B cell (primary cell): ENCODE measurements at regions not wholly inside any gene's neighbourhood (a gene's known extent, or its start where the extent isn't known, plus 50 kb on each side); places are given as distances from the start of the nearest gene placed in this dataset.
"Not testable (repeated sequence)": the region's sequence is repeated elsewhere in the genome, so short reads cannot be mapped to it uniquely, and the experiment has no call there.

ENCODE experiments used
- ATAC-seq: fragments of 200-7000 bp; cut with Tn5 transposase; one replicate; pipeline ENCODE4 v1.10.0; 2021; ENCODE audit warnings: low read depth, mild to moderate bottlenecking, moderate number of reproducible peaks, moderate library complexity
- CTCF ChIA-PET: fragments of 350-600 bp; sonication (Branson Sonifier 250); formaldehyde crosslinking; loops from one replicate; lab custom pipeline; 2021; ENCODE audit warnings: antibody characterized with exemption, inconsistent platforms; lab: Charles Lee
- POLR2A ChIA-PET: fragments of 350-600 bp; sonication (Branson Sonifier 250); formaldehyde crosslinking; loops from one replicate; lab custom pipeline; 2021; ENCODE audit warnings: antibody characterized with exemption; lab: Charles Lee
- DNase-seq: peaks from one replicate; pipeline ENCODE4 v3.0.0; 2013
- H2AFZ ChIP-seq: 2 replicates; pipeline ENCODE4 v1.6.1; 2012; ENCODE audit warnings: mild to moderate bottlenecking, low read depth, low read length; ENCODE audit not compliant: insufficient read depth, poor library complexity, severe bottlenecking
- H3K27ac ChIP-seq, 2 donors: 1 replicate in 1 of 2; 2 replicates in 1 of 2; pipeline ENCODE4 v1.5.1; 2012 to 2013; ENCODE audit warnings: low read length in 2 of 2, mild to moderate bottlenecking in 2 of 2, moderate library complexity in 1 of 2
- H3K27me3 ChIP-seq, 4 experiments: fragments of 200-600 bp in 1 of 4; sonication (generic) in 1 of 4; replicated peaks in 1 of 4; 1 replicate in 2 of 4; 2 replicates in 2 of 4; pipeline versions ENCODE4 v1.6.1 to v1.7.0; 2013 to 2016; ENCODE audit warnings: low read length in 3 of 4, mild to moderate bottlenecking in 2 of 4, mixed read lengths in 1 of 4, moderate library complexity in 1 of 4; ENCODE audit not compliant: insufficient read depth in 4 of 4, control insufficient read depth in 3 of 4; ENCODE audit errors: control extremely low read depth in 1 of 4
- H3K36me3 ChIP-seq, 2 experiments: replicated peaks in 1 of 2; 1 replicate in 1 of 2; 2 replicates in 1 of 2; pipeline versions ENCODE4 v1.6.1 to v1.7.1; 2013; ENCODE audit warnings: low read length in 1 of 2; ENCODE audit not compliant: insufficient read depth in 2 of 2, control insufficient read depth in 1 of 2; ENCODE audit errors: control extremely low read depth in 1 of 2, extremely low read depth in 1 of 2
- H3K4me1 ChIP-seq, 2 donors: fragments of 200-600 bp in 1 of 2; sonication (generic) in 1 of 2; 1 replicate in 1 of 2; 2 replicates in 1 of 2; pipeline versions ENCODE4 v1.5.1 to v1.6.1; 2013 to 2017; ENCODE audit warnings: low read length in 2 of 2; ENCODE audit not compliant: control insufficient read depth in 2 of 2, insufficient read depth in 2 of 2
- H3K4me2 ChIP-seq: replicated peaks from 2 replicates; pipeline ENCODE3; 2012; ENCODE audit warnings: mild to moderate bottlenecking, low read depth, low read length; ENCODE audit not compliant: poor library complexity, severe bottlenecking
- H3K4me3 ChIP-seq, 5 experiments: fragments of 200-600 bp in 1 of 5; sonication (generic) in 1 of 5; 1 replicate in 3 of 5; 2 replicates in 2 of 5; pipeline versions ENCODE4 v1.5.1 to v1.7.0; 2011 to 2016; ENCODE audit warnings: low read length in 4 of 5, mild to moderate bottlenecking in 4 of 5, low read depth in 2 of 5, control low read depth in 1 of 5, moderate library complexity in 1 of 5; ENCODE audit not compliant: insufficient read depth in 1 of 5; ENCODE audit errors: control extremely low read depth in 1 of 5, extremely low read depth in 1 of 5
- H3K79me2 ChIP-seq: fragments of 200-600 bp; sonication (generic); one replicate; pipeline ENCODE4 v1.6.0; 2016; ENCODE audit warnings: low read length; ENCODE audit not compliant: control insufficient read depth, insufficient read depth
- H3K9ac ChIP-seq: fragments of 200-600 bp; sonication (generic); 2 replicates; pipeline ENCODE4 v1.6.1; 2017; ENCODE audit warnings: mild to moderate bottlenecking, low read length, moderate library complexity
- H3K9me3 ChIP-seq, 3 donors: one replicate each; pipeline versions ENCODE4 v1.6.1 to v1.7.1; 2013; ENCODE audit warnings: low read length in 2 of 3; ENCODE audit not compliant: control insufficient read depth in 2 of 3, insufficient read depth in 1 of 3; ENCODE audit errors: control extremely low read depth in 1 of 3
- H4K20me1 ChIP-seq: 2 replicates; pipeline ENCODE4 v1.6.0; 2012; ENCODE audit warnings: mild to moderate bottlenecking, low read length; ENCODE audit not compliant: insufficient read depth, control insufficient read depth, poor library complexity, severe bottlenecking
- H3K27ac Mint-ChIP-seq: one replicate; pipeline ENCODE4 v1.8.0; 2021; ENCODE audit warnings: mixed read lengths
- H3K27me3 Mint-ChIP-seq: one replicate; pipeline ENCODE4 v1.8.0; 2021; ENCODE audit warnings: mixed read lengths
- H3K4me1 Mint-ChIP-seq: one replicate; pipeline ENCODE4 v1.8.0; 2021; ENCODE audit warnings: mixed read lengths
- H3K4me3 Mint-ChIP-seq: one replicate; pipeline ENCODE4 v1.8.0; 2021; ENCODE audit warnings: mixed read lengths
- H3K9me3 Mint-ChIP-seq: one replicate; pipeline ENCODE4 v1.8.0; 2022; ENCODE audit warnings: mixed read lengths; ENCODE audit not compliant: insufficient read depth
- CTCF ChIP-seq: fragments of 200-600 bp; IDR thresholded peaks from one replicate; pipeline ENCODE4 v1.8.0; 2022; ENCODE audit warnings: antibody characterized with exemption, mild to moderate bottlenecking
- EZH2 ChIP-seq: IDR thresholded peaks from 2 replicates; pipeline ENCODE4 v1.6.1; 2012; ENCODE audit warnings: borderline replicate concordance, low read depth, mild to moderate bottlenecking, moderate library complexity, low read length; ENCODE audit not compliant: insufficient read depth, poor library complexity, severe bottlenecking
- WGBS: methylation state at CpG from one replicate; pipeline ENCODE4 v1.1.5; 2013; ENCODE audit warnings: missing lambda C conversion rate; ENCODE audit not compliant: insufficient coverage; 5-methylcytosine and 5-hydroxymethylcytosine counted together
- intact Hi-C: fragments of 100-400 bp; cut with micrococcal nuclease; formaldehyde crosslinking; loops from one replicate; pipeline ENCODE4 v1.10.0; 2022

DNA sequence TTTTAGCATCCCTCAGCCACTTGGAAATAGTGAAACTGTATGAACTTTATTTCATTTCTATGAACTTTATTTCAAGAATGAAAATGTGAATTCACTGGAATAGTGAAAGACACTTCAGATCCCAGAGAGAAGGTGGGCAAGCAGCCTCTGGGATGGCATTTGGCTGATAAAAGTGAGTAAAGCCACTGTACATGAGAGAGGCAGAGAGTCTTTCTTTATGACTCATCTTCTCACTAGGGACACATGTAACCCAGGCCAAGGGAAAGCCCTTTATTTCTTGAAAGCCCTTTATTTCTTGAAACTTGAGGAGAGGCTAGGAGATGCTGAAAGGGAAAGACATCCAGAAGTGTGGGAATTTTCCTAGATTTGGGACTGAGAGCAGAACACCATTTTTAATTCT is 148.9 kb upstream of the SMIM30 start:
- Mint-ChIP-seq H3K27me3 (no peaks in the 10 kb centered on the region), H3K9me3 (peaks cover 4% of the 10 kb centered on the region), H3K4me3 (no peak overlapping the region), H3K4me1 (no peaks in the 10 kb centered on the region), H3K27ac (no peak overlapping the region)
- intact Hi-C loops, result no loop called here
- Histone ChIP-seq H3K9ac (no peak overlapping the region), H3K36me3 (no peaks in the 10 kb centered on the region), H3K4me3 (no peak overlapping the region), H3K4me1 (no peaks in the 10 kb centered on the region), H3K27me3 (no peaks in the 10 kb centered on the region), H3K27ac (no peak overlapping the region), H3K9me3 (peaks cover 0 to 16% (median 11%) of the 10 kb centered on the region in 3 donors), H4K20me1 (no peaks in the 10 kb centered on the region), H3K79me2 (no peaks in the 10 kb centered on the region), H2AFZ (no peak overlapping the region), H3K4me2 (no peak overlapping the region)
- POLR2A ChIA-PET, result no interaction called here
- TF ChIP-seq CTCF (no peak), EZH2 (no peak)
- ATAC-seq, result no peak
- DNase-seq, result no peak
- CTCF ChIA-PET, result no interaction called here

GRCh38 chr7:113263749-113264148 is 145.4 kb upstream of the SMIM30 start:
- ChIA-PET POLR2A (no interaction called here), CTCF (interaction anchor here (1.1 kb wide), 1 partner anchor 26 kb away, joined by 3 read pairs; no protein-coding TSS in a partner anchor)
- Histone ChIP-seq H2AFZ (no peak overlapping the region), H3K36me3 (no peaks in the 10 kb centered on the region), H4K20me1 (no peaks in the 10 kb centered on the region), H3K27ac (no peak overlapping the region), H3K4me1 (no peaks in the 10 kb centered on the region), H3K9me3 (peaks cover 0 to 7% (median 5%) of the 10 kb centered on the region in 3 donors), H3K79me2 (no peaks in the 10 kb centered on the region), H3K4me3 (no peak overlapping the region), H3K9ac (no peak overlapping the region), H3K27me3 (no peaks in the 10 kb centered on the region), H3K4me2 (no peak overlapping the region)
- TF ChIP-seq CTCF, result no peak
- TF ChIP-seq EZH2, result no peak
- no CpG with 5 or more reads among the region's 4 CpGs for WGBS
- H3K4me3 Mint-ChIP-seq, result no peak overlapping the region
- no peaks in the 10 kb centered on the region for H3K27me3 Mint-ChIP-seq
- no peaks in the 10 kb centered on the region for H3K9me3 Mint-ChIP-seq
- ATAC-seq, result no peak
- DNase-seq, result no peak
- intact Hi-C loops, result no loop called here
- H3K4me1 Mint-ChIP-seq, result no peaks in the 10 kb centered on the region
- no peak overlapping the region for H3K27ac Mint-ChIP-seq

DNA sequence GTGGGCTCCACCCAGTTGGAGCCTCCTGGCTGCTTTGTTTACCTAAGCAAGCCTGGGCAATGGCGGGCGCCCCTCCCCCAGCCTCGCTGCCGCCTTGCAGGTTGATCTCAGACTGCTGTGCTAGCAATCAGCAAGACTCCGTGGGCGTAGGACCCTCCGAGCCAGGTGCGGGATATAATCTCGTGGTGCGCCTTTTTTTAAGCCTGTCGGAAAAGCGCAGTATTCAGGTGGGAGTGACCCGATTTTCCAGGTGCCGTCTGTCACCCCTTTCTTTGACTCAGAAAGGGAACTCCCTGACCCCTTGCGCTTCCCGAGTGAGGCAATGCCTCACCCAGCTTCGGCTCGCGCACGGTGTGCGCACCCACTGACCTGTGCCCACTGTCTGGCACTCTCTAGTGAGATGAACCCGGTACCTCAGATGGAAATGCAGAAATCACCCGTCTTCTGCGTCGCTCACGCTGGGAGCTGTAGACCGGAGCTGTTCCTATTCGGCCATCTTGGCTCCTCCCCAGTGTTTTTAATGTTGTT is 144.9 kb upstream of the SMIM30 start:
- H3K4me1 Mint-ChIP-seq, DNase-seq, H3K36me3 ChIP-seq, H3K27me3 ChIP-seq, H3K9me3 ChIP-seq, H3K4me3 Mint-ChIP-seq, H3K27me3 Mint-ChIP-seq, H3K9me3 Mint-ChIP-seq, H3K4me2 ChIP-seq, POLR2A ChIA-PET, H3K27ac ChIP-seq, CTCF ChIA-PET, H3K27ac Mint-ChIP-seq, H3K4me1 ChIP-seq, intact Hi-C loops, H3K79me2 ChIP-seq, ATAC-seq, H3K4me3 ChIP-seq, H4K20me1 ChIP-seq, H2AFZ ChIP-seq, H3K9ac ChIP-seq: not testable (repeated sequence)
- WGBS, result 96% methylated on average over 15 of the region's 28 CpGs
